OCI-LY1 (cell line): ENCODE measurements at regions not wholly inside any gene's neighbourhood (a gene's known extent, or its start where the extent isn't known, plus 50 kb on each side); places are given as distances from the start of the nearest gene placed in this dataset.

Experiments used
- EZH2 ChIP-seq: fragments of 200-600 bp; sonication (generic), shearing (Covaris generic); IDR thresholded peaks from 2 replicates; pipeline ENCODE4 v1.8.0; 2017; ENCODE audit warnings: borderline replicate concordance, mixed run types, mild to moderate bottlenecking, antibody characterized with exemption, low read length, moderate library complexity, mixed read lengths
- TF ChIP-seq, protein P1 (sequence below): fragments of 200-600 bp; sonication (generic), shearing (Covaris generic); IDR thresholded peaks from 2 replicates; pipeline ENCODE4 v1.5.1; 2017; ENCODE audit warnings: mild to moderate bottlenecking, antibody characterized with exemption, low read length, moderate library complexity, mixed read lengths

DNA sequence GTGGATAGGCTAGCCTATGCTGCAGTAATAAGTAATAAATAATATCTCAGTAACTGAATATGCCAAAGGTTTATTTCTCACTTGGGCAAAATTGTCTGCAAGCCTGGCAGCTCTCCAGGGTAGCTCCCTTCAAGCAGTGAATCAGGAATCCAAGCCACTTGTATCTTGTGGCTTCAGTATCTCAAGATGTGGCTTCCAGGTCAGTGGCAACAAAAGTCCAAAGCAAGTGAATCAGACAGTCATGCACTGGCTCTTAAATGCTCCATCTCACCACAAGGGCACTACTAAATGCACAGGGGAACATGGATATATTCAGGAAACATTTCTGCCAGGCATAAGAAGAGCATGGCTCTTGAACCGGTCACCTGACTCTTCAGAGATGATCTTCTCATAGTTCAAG lies 126.3 kb downstream of the KCTD12 start:
- no peak for TF ChIP-seq EZH2
- TF ChIP-seq, protein P1, sequence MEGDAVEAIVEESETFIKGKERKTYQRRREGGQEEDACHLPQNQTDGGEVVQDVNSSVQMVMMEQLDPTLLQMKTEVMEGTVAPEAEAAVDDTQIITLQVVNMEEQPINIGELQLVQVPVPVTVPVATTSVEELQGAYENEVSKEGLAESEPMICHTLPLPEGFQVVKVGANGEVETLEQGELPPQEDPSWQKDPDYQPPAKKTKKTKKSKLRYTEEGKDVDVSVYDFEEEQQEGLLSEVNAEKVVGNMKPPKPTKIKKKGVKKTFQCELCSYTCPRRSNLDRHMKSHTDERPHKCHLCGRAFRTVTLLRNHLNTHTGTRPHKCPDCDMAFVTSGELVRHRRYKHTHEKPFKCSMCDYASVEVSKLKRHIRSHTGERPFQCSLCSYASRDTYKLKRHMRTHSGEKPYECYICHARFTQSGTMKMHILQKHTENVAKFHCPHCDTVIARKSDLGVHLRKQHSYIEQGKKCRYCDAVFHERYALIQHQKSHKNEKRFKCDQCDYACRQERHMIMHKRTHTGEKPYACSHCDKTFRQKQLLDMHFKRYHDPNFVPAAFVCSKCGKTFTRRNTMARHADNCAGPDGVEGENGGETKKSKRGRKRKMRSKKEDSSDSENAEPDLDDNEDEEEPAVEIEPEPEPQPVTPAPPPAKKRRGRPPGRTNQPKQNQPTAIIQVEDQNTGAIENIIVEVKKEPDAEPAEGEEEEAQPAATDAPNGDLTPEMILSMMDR: no peak
